Tibial nerve (tissue), 4 donors: ENCODE measurements at regions not wholly inside any gene's neighbourhood (a gene's known extent, or its start where the extent isn't known, plus 50 kb on each side); places are given as distances from the start of the nearest gene placed in this dataset.
"Not testable (repeated sequence)": the region's sequence is repeated elsewhere in the genome, so short reads cannot be mapped to it uniquely, and the experiment has no call there.

ENCODE experiments used
- DNase-seq, 2 donors: peaks; one replicate each; pipeline ENCODE4 v3.0.0-alpha.2; 2019; ENCODE audit warnings: low spot score in 2 of 2
- H3K27ac ChIP-seq, 4 donors: fragments of 200-600 bp; sonication (generic) in 3 of 4; one replicate each; pipeline ENCODE4 v1.5.1; 2017 to 2019; ENCODE audit warnings: mild to moderate bottlenecking in 1 of 4
- H3K27me3 ChIP-seq, 2 donors: fragments of 200-600 bp; sonication (generic) in 1 of 2; one replicate each; pipeline versions ENCODE4 v1.5.1 to v1.6.0; 2017 to 2019
- H3K36me3 ChIP-seq, 3 donors: fragments of 200-600 bp; sonication (generic); one replicate each; pipeline ENCODE4 v1.5.1; 2018 to 2019
- H3K4me1 ChIP-seq, 4 donors: fragments of 200-600 bp; sonication (generic) in 3 of 4; one replicate each; pipeline ENCODE4 v1.5.1; 2017 to 2019
- H3K4me3 ChIP-seq, 4 donors: fragments of 200-600 bp; sonication (generic) in 3 of 4; one replicate each; pipeline ENCODE4 v1.5.1; 2017 to 2019; ENCODE audit warnings: mild to moderate bottlenecking in 1 of 4, moderate library complexity in 1 of 4
- H3K9me3 ChIP-seq, 4 donors: fragments of 200-600 bp; sonication (generic) in 3 of 4; one replicate each; pipeline ENCODE4 v1.5.1; 2017 to 2019
- CTCF ChIP-seq, 5 experiments: fragments of 200-600 bp in 3 of 5; fragments of 450-650 bp in 2 of 5; sonication (generic) in 3 of 5; IDR thresholded peaks; one replicate each; pipeline ENCODE4 v1.5.1; 2016 to 2019; ENCODE audit warnings: antibody characterized with exemption in 5 of 5, mild to moderate bottlenecking in 3 of 5, moderate library complexity in 2 of 5
- EP300 ChIP-seq, 2 donors: sonication (generic); formaldehyde crosslinking; IDR thresholded peaks; one replicate each; pipeline ENCODE4 v1.6.1; 2017; ENCODE audit warnings: antibody characterized with exemption in 2 of 2, mild to moderate bottlenecking in 1 of 2
- POLR2A ChIP-seq, 2 donors: fragments of 450-650 bp; IDR thresholded peaks; one replicate each; pipeline ENCODE4 v1.6.1; 2017; ENCODE audit warnings: antibody characterized with exemption in 2 of 2, mild to moderate bottlenecking in 2 of 2, moderate library complexity in 2 of 2
- WGBS, 2 donors: methylation state at CpG; one replicate each; pipeline ENCODE4 v1.1.5; 2018; 5-methylcytosine and 5-hydroxymethylcytosine counted together

GRCh38 chr1:58231204-58231603 is 315.3 kb downstream of the OMA1 start:
- Histone ChIP-seq H3K4me3 (no peak overlapping the region), H3K27me3 (no peaks in the 10 kb centered on the region), H3K27ac (no peak overlapping the region), H3K9me3 (no peaks in the 10 kb centered on the region), H3K36me3 (no peaks in the 10 kb centered on the region), H3K4me1 (no peaks in the 10 kb centered on the region)
- no peak for TF ChIP-seq CTCF (IDR thresholded peaks at IDR 0.05)
- TF ChIP-seq EP300 (IDR thresholded peaks at IDR 0.05) = no peak
- no peak for TF ChIP-seq POLR2A (IDR thresholded peaks at IDR 0.05)
- no peak for DNase-seq
- WGBS, 2 donors = 79 to 100% methylated on average over 1 of the region's 1 CpG

GRCh38 chr1:58227604-58228003 is 318.9 kb downstream of the OMA1 start:
- WGBS, 2 donors = 69 to 70% methylated on average over 3 of the region's 3 CpGs
- H3K4me1 ChIP-seq = no peaks in the 10 kb centered on the region
- H3K27ac ChIP-seq = no peak overlapping the region
- DNase-seq = no peak
- TF ChIP-seq POLR2A (IDR thresholded peaks at IDR 0.05) (no peak), EP300 (IDR thresholded peaks at IDR 0.05) (no peak), CTCF (IDR thresholded peaks at IDR 0.05) (no peak)
- no peaks in the 10 kb centered on the region for H3K36me3 ChIP-seq
- H3K4me3 ChIP-seq = no peak overlapping the region
- H3K9me3 ChIP-seq = no peaks in the 10 kb centered on the region
- H3K27me3 ChIP-seq = no peaks in the 10 kb centered on the region

- no peak for DNase-seq
- H3K4me1 ChIP-seq = no peaks in the 10 kb centered on the region
- no peak overlapping the region for H3K4me3 ChIP-seq
- no peaks in the 10 kb centered on the region for H3K36me3 ChIP-seq
- TF ChIP-seq EP300 (IDR thresholded peaks at IDR 0.05) = no peak
- no peak for TF ChIP-seq CTCF (IDR thresholded peaks at IDR 0.05)
- no peak for TF ChIP-seq POLR2A (IDR thresholded peaks at IDR 0.05)
- 63 to 70% methylated on average over 4 of the region's 4 CpGs for WGBS, 2 donors
- no peaks in the 10 kb centered on the region for H3K27me3 ChIP-seq
- H3K9me3 ChIP-seq = no peaks in the 10 kb centered on the region
- no peak overlapping the region for H3K27ac ChIP-seq
Observed at GRCh38 chr1:58223522-58223921, 323.0 kb downstream of the OMA1 start.

GRCh38 chr1:58220836-58221472 is 325.6 kb downstream of the OMA1 start:
- 56 to 65% methylated on average over 4 of the region's 4 CpGs for WGBS, 2 donors
- no peaks in the 10 kb centered on the region for H3K36me3 ChIP-seq
- DNase-seq = no peak
- H3K9me3 ChIP-seq = no peaks in the 10 kb centered on the region
- H3K27me3 ChIP-seq = no peaks in the 10 kb centered on the region
- H3K4me1 ChIP-seq = no peaks in the 10 kb centered on the region
- no peak overlapping the region for H3K27ac ChIP-seq
- no peak for TF ChIP-seq CTCF (IDR thresholded peaks at IDR 0.05)
- no peak for TF ChIP-seq EP300 (IDR thresholded peaks at IDR 0.05)
- TF ChIP-seq POLR2A (IDR thresholded peaks at IDR 0.05) = no peak
- no peak overlapping the region for H3K4me3 ChIP-seq

- 93 to 97% methylated on average over 3 of the region's 3 CpGs for WGBS, 2 donors
Observed at GRCh38 chr1:58216169-58216568, 330.4 kb downstream of the OMA1 start.

GRCh38 chr1:58214674-58215073 is 331.9 kb downstream of the OMA1 start:
- H3K36me3 ChIP-seq = no peaks in the 10 kb centered on the region
- no peak for TF ChIP-seq CTCF (IDR thresholded peaks at IDR 0.05)
- H3K27me3 ChIP-seq = no peaks in the 10 kb centered on the region
- no peak overlapping the region for H3K27ac ChIP-seq
- no peaks in the 10 kb centered on the region for H3K9me3 ChIP-seq
- no peak for DNase-seq
- no peaks in the 10 kb centered on the region for H3K4me1 ChIP-seq
- no peak overlapping the region for H3K4me3 ChIP-seq
- WGBS, 2 donors = 91 to 100% methylated on average over 1 of the region's 1 CpG

More at GRCh38 chr1:58216169-58216568, 330.4 kb downstream of the OMA1 start:
- H3K9me3 ChIP-seq, H3K4me3 ChIP-seq, H3K27ac ChIP-seq, DNase-seq, H3K27me3 ChIP-seq, H3K4me1 ChIP-seq, H3K36me3 ChIP-seq: not testable (repeated sequence)
